IMR-90 (cell line): ENCODE measurements at regions not wholly inside any gene's neighbourhood (a gene's known extent, or its start where the extent isn't known, plus 50 kb on each side); places are given as distances from the start of the nearest gene placed in this dataset.

Experiments used
- ATAC-seq: fragments of 200-7000 bp; cut with Tn5 transposase; 2 replicates; pipeline ENCODE4 v1.9.1; 2020; ENCODE audit warnings: low read depth, mild to moderate bottlenecking, moderate library complexity
- BruUV-seq: library from RNA; stranded (reverse); fragments of 400-500 nt; replicated peaks from 2 replicates; lab custom pipeline; 2021; lab: Mats Ljungman, UMichigan
- CTCF ChIA-PET: fragments of 300-600 bp; formaldehyde crosslinking; extraction: SDS; loops from one replicate; lab custom pipeline; 2021; ENCODE audit warnings: antibody characterized with exemption; lab: Yijun Ruan, JAX
- POLR2A ChIA-PET: fragments of 300-600 bp; sonication (Branson Sonifier 250); formaldehyde crosslinking; loops from one replicate; lab custom pipeline; 2022; ENCODE audit warnings: antibody characterized with exemption; ENCODE audit not compliant: unreplicated experiment; lab: Charles Lee
- DNase-seq: peaks from one replicate; pipeline ENCODE4 v3.0.0; 2013
- H2AFZ ChIP-seq: replicated peaks from 2 replicates; pipeline ENCODE3; 2013; ENCODE audit warnings: low read length, mild to moderate bottlenecking; ENCODE audit not compliant: poor library complexity
- H2AK5ac ChIP-seq: 2 replicates; pipeline ENCODE4 v1.6.1; 2013; ENCODE audit warnings: low read depth, low read length, inconsistent platforms
- H2AK9ac ChIP-seq: replicated peaks from 2 replicates; pipeline ENCODE3; 2013; ENCODE audit warnings: mild to moderate bottlenecking, low read depth, low read length, moderate library complexity; ENCODE audit not compliant: poor library complexity
- H2BK120ac ChIP-seq: 2 replicates; pipeline ENCODE4 v1.6.1; 2013; ENCODE audit warnings: low read depth, low read length, inconsistent platforms
- H2BK15ac ChIP-seq: 3 replicates; pipeline ENCODE4 v1.6.1; 2013; ENCODE audit warnings: low read depth, low read length, inconsistent platforms
- H2BK20ac ChIP-seq: 2 replicates; pipeline ENCODE4 v1.6.1; 2013; ENCODE audit warnings: low read depth, mild to moderate bottlenecking, inconsistent platforms, low read length, moderate library complexity
- H2BK5ac ChIP-seq: 2 replicates; pipeline ENCODE4 v1.6.1; 2013; ENCODE audit warnings: mild to moderate bottlenecking, low read depth, low read length, inconsistent platforms; ENCODE audit not compliant: poor library complexity, severe bottlenecking
- H3K14ac ChIP-seq: replicated peaks from 2 replicates; pipeline ENCODE4 v1.6.1; 2013; ENCODE audit warnings: low read depth, low read length, inconsistent platforms
- H3K18ac ChIP-seq: 2 replicates; pipeline ENCODE4 v1.6.1; 2013; ENCODE audit warnings: low read depth, low read length, control low read depth
- H3K23ac ChIP-seq: 2 replicates; pipeline ENCODE4 v1.6.1; 2013; ENCODE audit warnings: low read depth, low read length, inconsistent platforms
- H3K27ac ChIP-seq: 2 replicates; pipeline ENCODE4 v1.5.1; 2013; ENCODE audit warnings: mild to moderate bottlenecking, control low read depth, low read length; ENCODE audit not compliant: insufficient read depth
- H3K27me3 ChIP-seq: 2 replicates; pipeline ENCODE4 v1.6.1; 2013; ENCODE audit warnings: low read length; ENCODE audit not compliant: control insufficient read depth, insufficient read depth
- H3K36me3 ChIP-seq: 2 replicates; pipeline ENCODE4 v1.6.1; 2013; ENCODE audit warnings: low read length, mixed read lengths; ENCODE audit not compliant: control insufficient read depth, insufficient read depth
- H3K4ac ChIP-seq: 2 replicates; pipeline ENCODE4 v1.6.1; 2013; ENCODE audit warnings: low read depth, low read length, inconsistent platforms
- H3K4me1 ChIP-seq: 2 replicates; pipeline ENCODE4 v1.6.1; 2013; ENCODE audit warnings: low read length, mixed read lengths; ENCODE audit not compliant: control insufficient read depth, insufficient read depth
- H3K4me2 ChIP-seq: 2 replicates; pipeline ENCODE4 v1.6.1; 2013; ENCODE audit warnings: low read depth, mild to moderate bottlenecking, control low read depth, low read length, moderate library complexity
- H3K4me3 ChIP-seq: 2 replicates; pipeline ENCODE4 v1.5.1; 2013; ENCODE audit warnings: low read depth, mild to moderate bottlenecking, control low read depth, low read length, moderate library complexity; ENCODE audit not compliant: insufficient read depth
- H3K56ac ChIP-seq: 2 replicates; pipeline ENCODE4 v1.6.1; 2013; ENCODE audit warnings: low read length, inconsistent platforms; ENCODE audit not compliant: insufficient read depth; ENCODE audit errors: extremely low read depth
- H3K79me1 ChIP-seq, 2 experiments: 2 replicates each; pipeline ENCODE4 v1.6.1; 2013; ENCODE audit warnings: low read length in 2 of 2, inconsistent platforms in 1 of 2, low read depth in 1 of 2
- H3K9ac ChIP-seq: 2 replicates; pipeline ENCODE4 v1.6.1; 2013; ENCODE audit warnings: low read depth, low read length, control low read depth
- H3K9me1 ChIP-seq: 2 replicates; pipeline ENCODE4 v1.6.1; 2013; ENCODE audit warnings: low read length, inconsistent platforms; ENCODE audit not compliant: insufficient read depth
- H3K9me3 ChIP-seq: 2 replicates; pipeline ENCODE4 v1.6.1; 2013; ENCODE audit warnings: low read length; ENCODE audit not compliant: control insufficient read depth, insufficient read depth
- H4K20me1 ChIP-seq: 2 replicates; pipeline ENCODE4 v1.6.1; 2013; ENCODE audit warnings: low read length, inconsistent platforms; ENCODE audit not compliant: insufficient read depth
- H4K5ac ChIP-seq: 2 replicates; pipeline ENCODE4 v1.6.1; 2013; ENCODE audit warnings: mild to moderate bottlenecking, low read depth, low read length, control low read depth
- H4K8ac ChIP-seq, 2 experiments: 2 replicates each; pipeline ENCODE4 v1.6.1; 2013; ENCODE audit warnings: low read depth in 2 of 2, low read length in 2 of 2, control low read depth in 1 of 2, inconsistent platforms in 1 of 2
- H4K91ac ChIP-seq: 2 replicates; pipeline ENCODE4 v1.6.1; 2013; ENCODE audit warnings: low read depth, low read length, inconsistent platforms; ENCODE audit not compliant: insufficient read depth
- CEBPB ChIP-seq: IDR thresholded peaks from 2 replicates; pipeline ENCODE4 v1.6.1; 2012; ENCODE audit warnings: low read depth, low read length, improper control_type of control experiment
- FOS ChIP-seq: fragments of 150-350 bp; IDR thresholded peaks from 2 replicates; pipeline ENCODE4 v1.6.1; 2016; ENCODE audit warnings: low read depth, low read length
- MXI1 ChIP-seq: IDR thresholded peaks from 2 replicates; pipeline ENCODE4 v1.6.1; 2012; ENCODE audit warnings: low read depth, mild to moderate bottlenecking, low read length, moderate library complexity, borderline replicate concordance
- NFE2L2 ChIP-seq: fragments of 150-350 bp; IDR thresholded peaks from 2 replicates; pipeline ENCODE4 v1.6.1; 2016; ENCODE audit warnings: low read depth, mild to moderate bottlenecking, low read length
- RAD21 ChIP-seq: IDR thresholded peaks from 2 replicates; pipeline ENCODE4 v1.6.1; 2012; ENCODE audit warnings: low read length, improper control_type of control experiment
- USF2 ChIP-seq: fragments of 150-350 bp; IDR thresholded peaks from 2 replicates; pipeline ENCODE4 v1.6.1; 2017; ENCODE audit warnings: mild to moderate bottlenecking, antibody characterized with exemption, low read length, low read depth
- WGBS, 2 experiments: methylation state at CpG; one replicate each; pipeline versions ENCODE4 v1.1.5 to v1.1.7; 2013; ENCODE audit warnings: missing lambda C conversion rate in 2 of 2; ENCODE audit not compliant: insufficient read length in 1 of 2; ENCODE audit errors: extremely low coverage in 2 of 2; 5-methylcytosine and 5-hydroxymethylcytosine counted together
- dilution Hi-C: fragments of 300-500 bp; cut with HindIII; formaldehyde crosslinking; loops from one replicate; pipeline ENCODE4 v1.14.3; 2018; ENCODE audit warnings: low sequenced_read_pairs; ENCODE audit not compliant: unreplicated experiment
- in situ Hi-C: fragments of 300-500 bp; cut with MboI; formaldehyde crosslinking; loops from 3 replicates; pipeline ENCODE4 v1.14.3; 2019; ENCODE audit warnings: low sequenced_read_pairs, inconsistent platforms, mixed read lengths
- intact Hi-C: fragments of 100-400 bp; cut with micrococcal nuclease; formaldehyde crosslinking; loops from 2 replicates; pipeline ENCODE4 v1.10.0; 2022

GRCh38 chr3:153746211-153746610, 375.0 kb upstream of the ARHGEF26 start:
- no peak overlapping the region for H3K4me3 ChIP-seq
- TF ChIP-seq MXI1 (no peak), FOS (no peak), CEBPB (no peak), USF2 (no peak), NFE2L2 (no peak), RAD21 (no peak)
- no peak overlapping the region for H4K91ac ChIP-seq
- no peak overlapping the region for H3K18ac ChIP-seq
- DNase-seq (no peak), ATAC-seq (no peak)
- no peak overlapping the region for H3K4me2 ChIP-seq
- no peaks in the 10 kb centered on the region for H3K79me1 ChIP-seq
- no peak overlapping the region for H2BK5ac ChIP-seq
- no peak overlapping the region for H4K5ac ChIP-seq
- H2AK5ac ChIP-seq, result no peak overlapping the region
- in situ Hi-C loops, result no loop called here
- ChIA-PET POLR2A (no interaction called here), CTCF (no interaction called here)
- no peaks in the 10 kb centered on the region for H3K4me1 ChIP-seq
- no peak overlapping the region for H3K56ac ChIP-seq
- no peak overlapping the region for H2BK120ac ChIP-seq
- dilution Hi-C loops, result no loop called here
- no peaks in the 10 kb centered on the region for H3K27me3 ChIP-seq
- no peak overlapping the region for H2BK20ac ChIP-seq
- no peaks in the 10 kb centered on the region for H4K20me1 ChIP-seq
- H2AFZ ChIP-seq, result no peak overlapping the region
- H3K9ac ChIP-seq, result no peak overlapping the region
- H3K4ac ChIP-seq, result no peak overlapping the region
- no peak overlapping the region for H2BK15ac ChIP-seq
- H3K9me3 ChIP-seq, result no peaks in the 10 kb centered on the region
- H3K23ac ChIP-seq, result no peak overlapping the region
- intact Hi-C loops, result no loop called here
- no CpG with 5 or more reads among the region's 3 CpGs for WGBS, 2 experiments
- BruUV-seq, result no TSS peak
- no peaks in the 10 kb centered on the region for H3K9me1 ChIP-seq
- no peak overlapping the region for H2AK9ac ChIP-seq
- no peak overlapping the region for H4K8ac ChIP-seq
- no peak overlapping the region for H3K14ac ChIP-seq
- no peak overlapping the region for H3K27ac ChIP-seq
- no peaks in the 10 kb centered on the region for H3K36me3 ChIP-seq
